Lower leg skin (tissue), 3 donors: ENCODE measurements at regions not wholly inside any gene's neighbourhood (a gene's known extent, or its start where the extent isn't known, plus 50 kb on each side); places are given as distances from the start of the nearest gene placed in this dataset.

ENCODE experiments used
- CTCF ChIP-seq, 3 donors: fragments of 450-650 bp; IDR thresholded peaks; one replicate each; pipeline ENCODE4 v1.5.1; 2016; ENCODE audit warnings: antibody characterized with exemption in 3 of 3, mild to moderate bottlenecking in 3 of 3, moderate library complexity in 2 of 3
- POLR2A ChIP-seq, 2 donors: fragments of 450-650 bp; IDR thresholded peaks; one replicate each; pipeline ENCODE4 v1.6.1; 2016 to 2017; ENCODE audit warnings: antibody characterized with exemption in 2 of 2, mild to moderate bottlenecking in 1 of 2, moderate library complexity in 1 of 2

- TF ChIP-seq CTCF (IDR thresholded peaks at IDR 0.05) (no peak), POLR2A (IDR thresholded peaks at IDR 0.05) (no peak)
These were observed 655.2 kb downstream of the BNC2 start for GRCh38 chr9:16215353-16215680.
